Astrocyte (in vitro differentiated cells and primary cell): ENCODE measurements at regions not wholly inside any gene's neighbourhood (a gene's known extent, or its start where the extent isn't known, plus 50 kb on each side); places are given as distances from the start of the nearest gene placed in this dataset.

Source experiments
- DNase-seq: peaks from one replicate; pipeline ENCODE4 v3.0.0-alpha.2; 2010; ENCODE audit warnings: low read depth
- FAIRE-seq: peaks from 2 replicates; lab custom pipeline; 2011; peaks lifted over from hg19 to GRCh38; lab: Jason Lieb, UNC
- H2AFZ ChIP-seq: 2 replicates; pipeline ENCODE4 v1.6.0; 2012; ENCODE audit warnings: low read depth, low read length, inconsistent platforms
- H3K27ac ChIP-seq: 2 replicates; pipeline ENCODE4 v1.5.1; 2011; ENCODE audit warnings: low read depth, low read length, inconsistent platforms
- H3K27me3 ChIP-seq: 2 replicates; pipeline ENCODE4 v1.6.0; 2011; ENCODE audit warnings: low read length, inconsistent platforms; ENCODE audit not compliant: insufficient read depth
- H3K36me3 ChIP-seq: 2 replicates; pipeline ENCODE4 v1.5.1; 2011; ENCODE audit warnings: low read length, inconsistent platforms; ENCODE audit not compliant: insufficient read depth
- H3K4me1 ChIP-seq: 2 replicates; pipeline ENCODE4 v1.5.1; 2011; ENCODE audit warnings: low read length, inconsistent platforms; ENCODE audit not compliant: insufficient read depth
- H3K4me2 ChIP-seq: 2 replicates; pipeline ENCODE4 v1.6.0; 2012; ENCODE audit warnings: low read length, inconsistent platforms
- H3K4me3 ChIP-seq: 2 replicates; pipeline ENCODE4 v1.5.1; 2011; ENCODE audit warnings: low read depth, mild to moderate bottlenecking, low read length, inconsistent platforms; ENCODE audit not compliant: insufficient read depth
- H3K79me2 ChIP-seq: 2 replicates; pipeline ENCODE4 v1.6.0; 2012; ENCODE audit warnings: mild to moderate bottlenecking, low read length, inconsistent platforms; ENCODE audit not compliant: insufficient read depth
- H3K9ac ChIP-seq: 2 replicates; pipeline ENCODE4 v1.6.0; 2012; ENCODE audit warnings: mild to moderate bottlenecking, low read length, inconsistent platforms
- H3K9me3 ChIP-seq: 2 replicates; pipeline ENCODE4 v1.5.1; 2012; ENCODE audit warnings: low read depth, mild to moderate bottlenecking, low read length, inconsistent platforms; ENCODE audit not compliant: insufficient read depth
- H4K20me1 ChIP-seq: 2 replicates; pipeline ENCODE4 v1.6.0; 2012; ENCODE audit warnings: low read length, inconsistent platforms; ENCODE audit not compliant: insufficient read depth
- H3K27ac Mint-ChIP-seq: one replicate; pipeline ENCODE4 v1.8.0; 2021; ENCODE audit warnings: mild to moderate bottlenecking, mixed read lengths; ENCODE audit not compliant: unreplicated experiment
- H3K27me3 Mint-ChIP-seq: one replicate; pipeline ENCODE4 v1.8.0; 2021; ENCODE audit warnings: low read depth, mixed read lengths; ENCODE audit not compliant: unreplicated experiment
- H3K36me3 Mint-ChIP-seq: one replicate; pipeline ENCODE4 v1.8.0; 2021; ENCODE audit warnings: low read depth, mixed read lengths; ENCODE audit not compliant: unreplicated experiment
- H3K4me1 Mint-ChIP-seq: one replicate; pipeline ENCODE4 v1.8.0; 2021; ENCODE audit warnings: low read depth, mixed read lengths; ENCODE audit not compliant: unreplicated experiment
- H3K4me3 Mint-ChIP-seq: one replicate; pipeline ENCODE4 v1.8.0; 2021; ENCODE audit warnings: mild to moderate bottlenecking, moderate library complexity, mixed read lengths; ENCODE audit not compliant: unreplicated experiment
- H3K9me3 Mint-ChIP-seq: one replicate; pipeline ENCODE4 v1.8.0; 2021; ENCODE audit warnings: mild to moderate bottlenecking, mixed read lengths; ENCODE audit not compliant: unreplicated experiment
- EZH2 ChIP-seq: IDR thresholded peaks from 2 replicates; pipeline ENCODE4 v1.6.1; 2012; ENCODE audit warnings: mild to moderate bottlenecking, low read length, inconsistent platforms; ENCODE audit not compliant: insufficient read depth
- TF ChIP-seq, protein P1 (sequence below): IDR thresholded peaks from 2 replicates; pipeline ENCODE4 v1.5.1; 2011; ENCODE audit warnings: low read depth, mild to moderate bottlenecking, inconsistent platforms, low read length, moderate library complexity; ENCODE audit not compliant: insufficient read depth

GRCh38 chr17:70405492-70406220 lies 236.3 kb downstream of the KCNJ2 start:
- H3K9ac ChIP-seq = no peak overlapping the region
- Mint-ChIP-seq H3K4me1 (peaks cover 37% of the 10 kb centered on the region), H3K27me3 (no peaks in the 10 kb centered on the region), H3K27ac (peak overlapping the region; percentile 95), H3K9me3 (no peaks in the 10 kb centered on the region), H3K4me3 (no peak overlapping the region), H3K36me3 (no peaks in the 10 kb centered on the region)
- H3K27me3 ChIP-seq = no peaks in the 10 kb centered on the region
- no peaks in the 10 kb centered on the region for H3K36me3 ChIP-seq
- H3K4me1 ChIP-seq = peaks cover 11% of the 10 kb centered on the region
- no peak overlapping the region for H2AFZ ChIP-seq
- DNase-seq (peak; percentile 97), FAIRE-seq (peak; percentile 80)
- H3K9me3 ChIP-seq = no peaks in the 10 kb centered on the region
- peak overlapping the region; percentile 41 for H3K27ac ChIP-seq
- no peak for TF ChIP-seq EZH2
- TF ChIP-seq, protein P1, sequence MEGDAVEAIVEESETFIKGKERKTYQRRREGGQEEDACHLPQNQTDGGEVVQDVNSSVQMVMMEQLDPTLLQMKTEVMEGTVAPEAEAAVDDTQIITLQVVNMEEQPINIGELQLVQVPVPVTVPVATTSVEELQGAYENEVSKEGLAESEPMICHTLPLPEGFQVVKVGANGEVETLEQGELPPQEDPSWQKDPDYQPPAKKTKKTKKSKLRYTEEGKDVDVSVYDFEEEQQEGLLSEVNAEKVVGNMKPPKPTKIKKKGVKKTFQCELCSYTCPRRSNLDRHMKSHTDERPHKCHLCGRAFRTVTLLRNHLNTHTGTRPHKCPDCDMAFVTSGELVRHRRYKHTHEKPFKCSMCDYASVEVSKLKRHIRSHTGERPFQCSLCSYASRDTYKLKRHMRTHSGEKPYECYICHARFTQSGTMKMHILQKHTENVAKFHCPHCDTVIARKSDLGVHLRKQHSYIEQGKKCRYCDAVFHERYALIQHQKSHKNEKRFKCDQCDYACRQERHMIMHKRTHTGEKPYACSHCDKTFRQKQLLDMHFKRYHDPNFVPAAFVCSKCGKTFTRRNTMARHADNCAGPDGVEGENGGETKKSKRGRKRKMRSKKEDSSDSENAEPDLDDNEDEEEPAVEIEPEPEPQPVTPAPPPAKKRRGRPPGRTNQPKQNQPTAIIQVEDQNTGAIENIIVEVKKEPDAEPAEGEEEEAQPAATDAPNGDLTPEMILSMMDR = no peak
- H3K4me2 ChIP-seq = peak overlapping the region; percentile 55
- H3K79me2 ChIP-seq = no peaks in the 10 kb centered on the region
- no peak overlapping the region for H3K4me3 ChIP-seq
- H4K20me1 ChIP-seq = no peaks in the 10 kb centered on the region

DNA sequence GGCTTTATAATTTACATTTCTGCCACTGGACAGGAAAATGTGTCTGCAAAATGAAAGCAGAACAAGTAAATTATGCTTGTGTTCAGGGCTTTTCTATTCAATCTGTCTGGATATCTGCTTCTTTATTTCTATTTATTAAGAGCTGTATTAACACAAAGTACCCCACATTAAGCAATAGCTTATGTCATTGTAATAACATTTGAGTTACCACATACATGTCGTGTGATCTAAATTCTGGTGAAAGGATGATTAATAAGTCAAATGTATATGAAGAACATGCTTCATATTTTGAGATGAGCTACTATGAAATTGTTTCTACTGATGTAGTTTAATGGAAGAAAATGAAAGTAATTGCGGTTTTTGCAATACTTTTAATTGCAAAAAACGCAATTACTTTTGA lies 238.2 kb downstream of the KCNJ2 start:
- H3K36me3 Mint-ChIP-seq = no peaks in the 10 kb centered on the region
- H3K27ac Mint-ChIP-seq = no peak overlapping the region
- Histone ChIP-seq H2AFZ (no peak overlapping the region), H3K9me3 (no peaks in the 10 kb centered on the region), H3K9ac (no peak overlapping the region), H3K36me3 (no peaks in the 10 kb centered on the region), H3K4me1 (peaks cover 11% of the 10 kb centered on the region), H3K4me2 (no peak overlapping the region), H3K27ac (no peak overlapping the region), H3K4me3 (no peak overlapping the region), H3K79me2 (no peaks in the 10 kb centered on the region), H3K27me3 (no peaks in the 10 kb centered on the region), H4K20me1 (no peaks in the 10 kb centered on the region)
- DNase-seq = no peak
- no peak overlapping the region for H3K4me3 Mint-ChIP-seq
- peaks cover 29% of the 10 kb centered on the region for H3K4me1 Mint-ChIP-seq
- peaks cover under 1% of the 10 kb centered on the region for H3K9me3 Mint-ChIP-seq
- TF ChIP-seq EZH2 = no peak
- TF ChIP-seq, protein P1 = no peak
- no peaks in the 10 kb centered on the region for H3K27me3 Mint-ChIP-seq
- FAIRE-seq = no peak

DNA sequence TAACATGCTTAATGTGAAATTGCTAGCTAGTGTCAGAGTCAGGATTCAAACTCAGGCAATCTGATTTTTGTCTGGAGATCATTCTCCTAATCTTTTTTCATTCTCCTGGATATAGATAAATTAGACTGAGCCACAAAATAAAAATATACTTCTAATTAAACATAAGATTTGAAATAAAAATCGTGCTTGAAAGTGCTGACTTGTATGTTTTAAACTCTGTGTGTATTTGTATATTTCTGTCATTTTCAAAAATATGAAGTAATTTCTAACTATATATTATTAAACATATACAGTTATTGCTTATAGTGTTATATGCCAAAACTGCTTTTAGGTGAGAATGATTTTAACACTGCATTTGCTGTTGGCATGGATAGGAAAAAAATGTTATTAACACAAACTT lies 239.4 kb downstream of the KCNJ2 start:
- H3K4me3 ChIP-seq = no peak overlapping the region
- no peak overlapping the region for H3K4me3 Mint-ChIP-seq
- DNase-seq (no peak), FAIRE-seq (no peak)
- TF ChIP-seq EZH2 = no peak
- TF ChIP-seq, protein P1 = no peak
- H4K20me1 ChIP-seq = no peaks in the 10 kb centered on the region
- H3K4me2 ChIP-seq = no peak overlapping the region
- H3K9me3 Mint-ChIP-seq = peaks cover 2% of the 10 kb centered on the region
- no peak overlapping the region for H3K27ac Mint-ChIP-seq
- H3K27me3 ChIP-seq = no peaks in the 10 kb centered on the region
- H3K4me1 Mint-ChIP-seq = peaks cover 29% of the 10 kb centered on the region
- H3K9me3 ChIP-seq = no peaks in the 10 kb centered on the region
- H3K36me3 ChIP-seq = no peaks in the 10 kb centered on the region
- H3K36me3 Mint-ChIP-seq = no peaks in the 10 kb centered on the region
- H3K27ac ChIP-seq = no peak overlapping the region
- H3K27me3 Mint-ChIP-seq = no peaks in the 10 kb centered on the region
- no peak overlapping the region for H3K9ac ChIP-seq
- H2AFZ ChIP-seq = no peak overlapping the region
- no peaks in the 10 kb centered on the region for H3K79me2 ChIP-seq
- H3K4me1 ChIP-seq = peaks cover 11% of the 10 kb centered on the region
